ENCODE measurements at regions not wholly inside any gene's neighbourhood (a gene's known extent, or its start where the extent isn't known, plus 50 kb on each side); places are given as distances from the start of the nearest gene placed in this dataset.

- no peak for DNase-seq
These were observed 179.6 kb upstream of the IRX3 start for GRCh38 chr16:54466233-54466632.

GRCh38 chr16:54465063-54465462, 178.5 kb upstream of the IRX3 start:
- no peak for DNase-seq

GRCh38 chr16:54462771-54463170, 176.2 kb upstream of the IRX3 start:
- DNase-seq, result no peak

- no peak for DNase-seq
These were observed 175.6 kb upstream of the IRX3 start for GRCh38 chr16:54462151-54462651.

- no peak for DNase-seq
These were observed 173.8 kb upstream of the IRX3 start for GRCh38 chr16:54460263-54460860.

GRCh38 chr16:54459509-54460262, 173.1 kb upstream of the IRX3 start:
- no peak for DNase-seq

GRCh38 chr16:54458923-54459322, 172.3 kb upstream of the IRX3 start:
- no peak for DNase-seq

- no peak for DNase-seq
These were observed 169.7 kb upstream of the IRX3 start for GRCh38 chr16:54456291-54456690.

- DNase-seq, result no peak
These were observed 168.6 kb upstream of the IRX3 start for GRCh38 chr16:54455030-54455725.

- no peak for DNase-seq
These were observed 168.0 kb upstream of the IRX3 start for GRCh38 chr16:54454616-54455015.

- no peak for DNase-seq
These were observed 167.3 kb upstream of the IRX3 start for GRCh38 chr16:54453871-54454270.

- DNase-seq, result no peak
These were observed 161.2 kb upstream of the IRX3 start for GRCh38 chr16:54447576-54448440.

GRCh38 chr16:54446639-54447038, 160.1 kb upstream of the IRX3 start:
- no peak for DNase-seq

- no peak for DNase-seq
These were observed 158.4 kb upstream of the IRX3 start for GRCh38 chr16:54444851-54445458.

GRCh38 chr16:54443839-54444238, 157.3 kb upstream of the IRX3 start:
- DNase-seq, result no peak

- DNase-seq, result no peak
These were observed 156.8 kb upstream of the IRX3 start for GRCh38 chr16:54443352-54443751.

GRCh38 chr16:54442864-54443263, 156.3 kb upstream of the IRX3 start:
- DNase-seq, result no peak

- DNase-seq, result no peak
These were observed 151.9 kb upstream of the IRX3 start for GRCh38 chr16:54438469-54438868.

- DNase-seq, result no peak
These were observed 151.3 kb upstream of the IRX3 start for GRCh38 chr16:54437921-54438320.

GRCh38 chr16:54437401-54437800, 150.8 kb upstream of the IRX3 start:
- DNase-seq, result no peak

GRCh38 chr16:54436346-54436745, 149.8 kb upstream of the IRX3 start:
- DNase-seq, result no peak

GRCh38 chr16:54434859-54435258, 148.3 kb upstream of the IRX3 start:
- DNase-seq, result no peak

GRCh38 chr16:54432897-54433229, 146.3 kb upstream of the IRX3 start:
- DNase-seq, result no peak

Data from inflammatory macrophage treated with lipopolysaccharide for 4 hours (primary cell).